Mesodermal cell (in vitro differentiated cells): ENCODE measurements at regions not wholly inside any gene's neighbourhood (a gene's known extent, or its start where the extent isn't known, plus 50 kb on each side); places are given as distances from the start of the nearest gene placed in this dataset.
"Not testable (repeated sequence)": the region's sequence is repeated elsewhere in the genome, so short reads cannot be mapped to it uniquely, and the experiment has no call there.

Experiments used
- H3K27ac ChIP-seq: 2 replicates; pipeline ENCODE4 v1.7.0; 2013; ENCODE audit warnings: mild to moderate bottlenecking, low read depth, low read length, moderate library complexity; ENCODE audit not compliant: severe bottlenecking
- H3K36me3 ChIP-seq: 2 replicates; pipeline ENCODE4 v1.7.1; 2013; ENCODE audit warnings: mild to moderate bottlenecking, low read length, moderate library complexity; ENCODE audit not compliant: control insufficient read depth, insufficient read depth
- H3K4me1 ChIP-seq: one replicate; pipeline ENCODE4 v1.7.1; 2013; ENCODE audit warnings: mild to moderate bottlenecking, low read length; ENCODE audit not compliant: insufficient read depth, control insufficient read depth, poor library complexity, severe bottlenecking
- H3K4me3 ChIP-seq: 2 replicates; pipeline ENCODE4 v1.7.0; 2013; ENCODE audit warnings: low read length, control low read depth, mild to moderate bottlenecking; ENCODE audit not compliant: insufficient read depth, poor library complexity, severe bottlenecking; ENCODE audit errors: extremely low read depth
- H3K9me3 ChIP-seq: 2 replicates; pipeline ENCODE4 v1.7.1; 2013; ENCODE audit warnings: mild to moderate bottlenecking, low read length, moderate library complexity; ENCODE audit not compliant: control insufficient read depth
- WGBS, 2 experiments: methylation state at CpG; one replicate each; pipeline ENCODE4 v1.1.5; 2013; ENCODE audit warnings: missing lambda C conversion rate in 2 of 2; ENCODE audit not compliant: insufficient coverage in 2 of 2; 5-methylcytosine and 5-hydroxymethylcytosine counted together

DNA sequence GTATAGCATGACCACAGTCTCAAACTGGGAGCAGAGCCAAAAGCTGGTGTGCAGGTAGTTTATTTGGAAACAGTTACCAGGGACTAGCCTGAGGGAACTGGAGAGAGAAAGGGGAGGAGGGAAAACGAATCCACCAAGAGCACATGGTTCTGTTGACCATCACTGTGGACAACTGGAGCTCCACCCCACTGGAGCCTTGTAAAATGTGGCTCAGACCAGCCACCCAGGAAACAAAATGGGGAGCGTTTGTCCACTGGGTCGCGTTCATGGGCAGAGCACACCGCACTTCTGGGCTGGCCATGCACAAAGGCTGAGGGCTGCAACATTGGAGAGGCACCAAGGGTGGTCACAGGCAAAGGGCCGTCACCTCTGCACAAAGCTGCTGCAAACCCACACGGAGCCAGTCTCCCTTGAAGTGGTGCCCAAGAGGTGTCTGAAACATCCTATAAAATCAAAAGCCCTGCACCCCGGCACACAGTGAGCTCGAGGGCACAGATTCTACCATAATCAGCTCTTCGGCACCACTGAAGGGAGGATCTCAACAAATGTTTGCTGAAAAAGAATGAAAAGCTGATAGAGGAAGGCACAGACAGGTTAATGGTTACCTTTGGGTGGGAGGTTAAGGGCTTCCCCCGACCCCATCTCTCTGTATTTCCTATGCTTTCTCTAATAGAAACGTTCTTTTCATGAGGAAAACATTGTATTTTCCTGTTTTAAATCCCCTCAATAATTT, 192.9 kb downstream of the INHBB start:
- H3K27ac ChIP-seq: no peak overlapping the region
- H3K9me3 ChIP-seq: no peaks in the 10 kb centered on the region
- H3K4me1 ChIP-seq: peaks cover 21% of the 10 kb centered on the region
- WGBS, 2 experiments: 84 to 91% methylated on average over 8 to 10 of the region's 12 CpGs
- H3K4me3 ChIP-seq: no peak overlapping the region
- no peaks in the 10 kb centered on the region for H3K36me3 ChIP-seq

DNA sequence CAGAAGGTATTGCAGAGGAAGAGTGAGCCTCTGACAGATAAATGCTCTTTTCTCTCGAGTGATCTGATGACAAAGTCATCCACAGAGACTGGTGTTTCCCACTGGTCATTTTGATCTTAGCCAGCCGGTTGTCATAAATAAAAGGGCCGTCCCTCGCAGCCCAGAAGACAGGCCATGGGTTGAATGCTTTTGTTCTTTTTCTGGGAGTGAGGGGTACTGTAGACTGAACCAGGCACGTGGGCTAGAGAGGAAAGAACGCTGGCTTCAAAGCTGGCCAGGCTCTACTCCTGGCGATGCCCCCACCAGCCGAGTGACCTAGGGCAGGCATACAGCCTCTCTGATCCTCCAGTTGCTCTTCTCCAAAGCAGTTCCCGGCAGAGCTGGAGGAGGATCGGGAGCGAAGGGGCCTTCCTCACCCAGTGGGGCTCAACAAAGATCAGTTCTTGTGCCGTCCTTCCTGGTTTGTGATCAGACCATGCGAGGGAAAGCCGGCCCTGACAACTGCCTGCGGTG, 193.5 kb downstream of the INHBB start:
- H3K4me1 ChIP-seq: peaks cover 21% of the 10 kb centered on the region
- no peak overlapping the region for H3K27ac ChIP-seq
- no peaks in the 10 kb centered on the region for H3K9me3 ChIP-seq
- WGBS, 2 experiments: 80 to 93% methylated on average over 10 to 14 of the region's 15 CpGs
- H3K4me3 ChIP-seq: no peak overlapping the region
- H3K36me3 ChIP-seq: no peaks in the 10 kb centered on the region

DNA sequence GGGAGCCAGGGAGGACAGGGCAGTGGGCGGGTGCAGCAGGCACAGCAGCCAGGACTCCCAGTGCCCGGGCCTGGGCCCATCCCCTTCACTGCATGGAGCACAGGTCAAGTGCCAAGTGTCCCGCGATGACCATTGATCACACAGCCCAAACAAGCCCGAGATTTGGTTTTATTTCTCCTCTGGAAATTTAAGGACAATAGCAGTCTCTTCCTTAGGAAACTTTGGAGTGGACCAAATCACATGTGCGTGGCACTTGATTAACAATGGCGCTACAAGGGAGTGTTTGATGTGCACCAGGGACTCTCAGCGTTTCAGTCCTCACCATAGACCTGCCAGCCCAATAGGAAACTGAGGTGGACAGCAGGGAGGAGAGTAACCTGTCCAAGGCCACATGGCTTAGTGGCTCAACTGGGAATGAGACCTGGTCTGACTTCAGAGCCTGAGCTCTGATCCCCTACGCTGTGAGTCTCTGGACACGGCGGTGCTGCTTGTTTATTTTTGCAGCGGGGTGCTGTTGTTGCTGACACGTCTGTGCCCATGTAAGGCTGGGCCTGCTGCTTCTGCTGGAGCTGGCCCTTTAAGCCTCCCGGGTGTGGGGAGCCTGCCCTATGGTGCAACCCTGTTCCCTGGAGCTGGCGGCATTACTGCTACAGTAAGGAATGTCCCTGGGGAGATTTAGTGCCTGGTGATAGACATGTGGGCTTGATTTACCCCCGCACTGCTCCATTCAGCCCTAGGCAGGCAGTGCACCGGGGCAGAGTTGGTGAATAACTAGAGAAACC, 194.2 kb downstream of the INHBB start:
- H3K9me3 ChIP-seq: no peaks in the 10 kb centered on the region
- H3K4me3 ChIP-seq: no peak overlapping the region
- peaks cover 21% of the 10 kb centered on the region for H3K4me1 ChIP-seq
- H3K36me3 ChIP-seq: no peaks in the 10 kb centered on the region
- WGBS, 2 experiments: 75 to 76% methylated on average over 15 to 16 of the region's 17 CpGs
- H3K27ac ChIP-seq: peak overlapping the region; percentile 5

DNA sequence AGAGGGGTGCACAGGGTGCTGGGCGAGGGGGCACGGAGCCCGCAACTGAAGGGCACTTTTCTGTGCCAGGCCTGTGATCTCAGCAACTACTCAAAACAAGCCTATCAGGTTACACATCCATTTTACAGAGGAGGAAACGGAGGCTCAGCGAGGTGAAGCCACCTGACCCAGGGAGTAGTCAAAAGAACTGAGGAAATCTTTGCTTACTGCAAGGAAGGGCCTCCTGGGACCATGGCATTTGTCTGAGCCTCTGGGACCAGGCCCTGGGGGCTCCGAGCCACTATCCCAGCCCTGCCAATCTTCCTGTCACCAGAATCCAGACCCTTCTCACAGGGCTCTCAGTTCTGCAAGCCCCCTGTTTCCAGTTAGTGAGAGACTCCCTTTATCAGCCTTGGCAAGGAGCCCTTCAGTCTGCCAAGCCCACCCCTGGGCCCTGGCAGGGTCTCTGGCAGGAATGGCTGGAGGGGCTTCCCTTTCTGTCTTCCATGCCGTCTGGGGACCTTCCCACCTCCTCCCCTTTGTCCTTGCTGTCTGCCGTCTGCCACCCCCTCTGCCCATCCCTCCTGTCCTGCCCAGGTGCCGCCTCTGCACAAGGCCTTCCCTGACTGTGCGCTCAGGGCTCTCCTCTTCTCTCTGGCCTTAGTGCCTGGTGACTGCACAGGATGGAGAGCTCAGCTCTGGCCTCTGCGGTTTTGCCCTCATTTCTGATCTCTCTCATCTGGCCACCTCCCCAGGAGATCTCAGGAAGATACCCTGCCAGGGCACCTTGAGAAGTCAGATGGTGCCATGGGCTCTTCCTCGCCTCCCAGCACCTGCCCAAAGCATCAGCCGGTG, 194.7 kb upstream of the GLI2 start:
- Histone ChIP-seq H3K4me3 (no peak overlapping the region), H3K36me3 (no peaks in the 10 kb centered on the region), H3K9me3 (no peaks in the 10 kb centered on the region), H3K27ac (peak overlapping the region; percentile 5), H3K4me1 (peaks cover 27% of the 10 kb centered on the region)
- WGBS, 2 experiments: 79 to 90% methylated on average over 11 to 12 of the region's 13 CpGs

DNA sequence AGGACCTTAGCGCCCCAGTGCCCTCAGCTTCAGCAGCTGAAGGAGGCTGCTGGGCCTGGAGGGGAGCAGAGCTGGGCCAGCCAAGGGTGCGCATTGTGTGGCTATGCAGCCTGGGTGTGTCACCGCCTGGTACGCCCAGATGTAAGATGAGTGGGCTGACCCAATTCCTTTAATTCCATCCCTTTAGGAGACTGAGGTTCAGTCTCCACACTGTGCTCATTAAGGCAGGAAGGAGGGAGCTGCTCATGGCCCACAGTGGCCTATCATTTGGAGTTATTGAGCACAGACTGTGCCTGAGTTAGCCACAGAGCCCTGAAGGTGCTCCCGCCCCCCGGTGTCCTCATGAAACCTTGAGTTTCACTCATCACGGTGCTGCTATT, 194.1 kb upstream of the GLI2 start:
- H3K4me1 ChIP-seq: peaks cover 33% of the 10 kb centered on the region
- no peak overlapping the region for H3K4me3 ChIP-seq
- H3K36me3 ChIP-seq: no peaks in the 10 kb centered on the region
- H3K9me3 ChIP-seq: no peaks in the 10 kb centered on the region
- WGBS, 2 experiments: 93 to 94% methylated on average over 7 of the region's 7 CpGs
- no peak overlapping the region for H3K27ac ChIP-seq

DNA sequence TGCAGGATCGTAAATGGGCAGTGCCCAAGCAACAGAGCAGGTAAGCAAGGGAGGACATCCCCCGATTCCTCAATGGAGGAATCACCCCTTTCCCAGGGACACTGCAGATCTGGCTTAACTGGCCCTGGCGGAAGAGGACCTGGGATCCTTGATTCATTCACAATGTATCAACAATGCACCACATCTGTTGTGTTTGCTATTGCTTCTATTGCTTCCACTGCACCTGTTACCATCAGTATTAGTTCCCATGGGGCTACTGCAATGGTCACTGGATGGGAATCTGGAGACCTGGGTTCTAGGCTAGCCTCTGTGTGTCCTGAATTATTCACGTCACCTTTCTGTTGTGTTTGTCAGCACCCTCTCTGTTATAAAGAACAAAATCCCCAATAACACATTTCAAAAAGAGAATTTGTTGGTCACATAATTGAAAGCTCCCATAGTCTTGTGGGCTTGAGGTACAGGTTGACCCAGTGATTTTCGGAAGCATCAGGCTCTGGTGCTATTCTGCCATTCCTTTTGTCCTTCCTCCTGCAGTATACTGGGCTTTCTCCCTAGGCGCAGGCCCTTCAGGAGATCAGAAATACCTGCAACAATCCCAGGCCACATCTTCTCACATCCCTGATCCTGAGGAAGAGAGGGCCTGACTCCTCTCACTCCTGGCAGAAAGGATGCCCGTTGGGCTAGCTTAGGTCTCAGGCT, 193.5 kb upstream of the GLI2 start:
- Histone ChIP-seq H3K4me1 (peaks cover 33% of the 10 kb centered on the region), H3K27ac (no peak overlapping the region), H3K9me3 (no peaks in the 10 kb centered on the region), H3K36me3 (no peaks in the 10 kb centered on the region), H3K4me3 (no peak overlapping the region)
- 94 to 96% methylated on average over 6 of the region's 7 CpGs for WGBS, 2 experiments

DNA sequence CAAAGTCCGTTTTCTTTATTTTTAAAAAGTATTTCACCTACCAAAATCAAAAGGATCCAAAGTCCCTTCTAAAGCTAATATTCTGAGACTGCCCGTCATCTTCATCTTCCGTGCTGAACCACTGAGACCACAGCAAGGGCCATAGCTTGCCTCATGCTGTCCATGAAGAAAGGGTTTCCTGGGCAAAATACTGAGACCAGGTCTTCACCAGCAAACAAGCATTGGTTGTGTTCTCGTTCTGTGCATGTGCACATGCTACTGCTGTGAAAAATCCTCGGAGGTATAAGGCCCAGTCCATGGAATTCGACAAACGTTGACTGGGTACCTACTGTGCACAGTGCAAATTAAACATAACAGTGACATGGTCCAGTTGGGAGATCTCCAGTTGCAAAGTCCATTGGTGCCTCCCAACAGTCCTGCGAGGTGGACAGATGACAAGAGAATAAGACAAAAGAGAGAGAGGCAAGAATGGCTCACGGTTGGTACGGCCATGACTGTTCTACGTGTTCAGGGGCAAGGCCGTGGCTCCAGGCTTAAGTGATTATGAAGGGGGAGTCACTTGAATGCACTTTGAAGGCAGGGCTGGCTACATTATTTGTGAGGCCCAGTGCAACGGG, 192.6 kb upstream of the GLI2 start:
- peaks cover 33% of the 10 kb centered on the region for H3K4me1 ChIP-seq
- WGBS, 2 experiments: 87 to 97% methylated on average over 8 to 12 of the region's 13 CpGs
- no peaks in the 10 kb centered on the region for H3K9me3 ChIP-seq
- no peak overlapping the region for H3K4me3 ChIP-seq
- H3K27ac ChIP-seq: no peak overlapping the region
- H3K36me3 ChIP-seq: no peaks in the 10 kb centered on the region

DNA sequence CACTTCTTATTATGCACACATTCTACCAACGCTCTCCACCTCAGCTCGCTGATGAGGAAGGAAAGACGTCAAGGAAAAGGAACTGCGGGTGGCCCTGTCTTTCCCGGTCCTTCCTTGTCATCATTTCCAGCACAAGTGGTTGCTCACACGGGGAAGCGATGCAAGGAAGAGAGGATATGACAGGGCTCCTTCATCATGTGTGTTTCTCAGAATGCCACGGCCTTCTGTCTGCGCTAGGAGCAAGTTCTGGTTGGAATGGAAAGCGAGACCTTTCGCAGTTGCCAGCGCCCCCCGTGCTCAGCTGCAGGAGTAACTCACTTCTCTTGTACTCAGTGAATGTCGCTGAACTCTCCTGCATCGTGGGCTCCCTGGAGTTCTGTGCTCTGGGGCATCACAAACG, 191.8 kb upstream of the GLI2 start:
- WGBS, 2 experiments: 71 to 75% methylated on average over 15 to 16 of the region's 16 CpGs
- H3K4me1 ChIP-seq: peaks cover 33% of the 10 kb centered on the region

DNA sequence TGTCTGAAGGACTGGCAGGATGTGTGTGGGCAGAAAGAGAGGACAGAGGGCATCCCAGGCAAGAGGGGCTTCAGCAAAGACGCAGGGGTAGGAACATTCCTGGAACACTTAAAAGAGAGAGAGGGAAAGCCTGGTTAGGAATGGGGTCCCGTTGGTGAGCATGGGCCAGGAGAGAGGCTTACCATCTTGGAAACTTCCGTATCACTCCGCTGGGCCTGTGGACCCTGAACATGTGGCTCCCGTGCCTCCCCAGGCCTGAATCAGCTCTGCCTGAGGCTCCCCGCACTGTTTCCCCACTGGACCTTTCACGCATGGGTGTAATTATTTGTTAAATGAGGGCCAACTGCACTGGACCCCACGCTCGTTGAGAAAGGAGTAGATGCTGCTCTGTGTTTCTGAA, 191.1 kb upstream of the GLI2 start:
- peaks cover 30% of the 10 kb centered on the region for H3K4me1 ChIP-seq
- H3K36me3 ChIP-seq: no peaks in the 10 kb centered on the region
- no peak overlapping the region for H3K27ac ChIP-seq
- H3K9me3 ChIP-seq: no peaks in the 10 kb centered on the region
- no peak overlapping the region for H3K4me3 ChIP-seq
- 93% methylated on average over 7 to 8 of the region's 9 CpGs for WGBS, 2 experiments

More for the DNA sequence above, 191.8 kb upstream of the GLI2 start:
- no peaks in the 10 kb centered on the region for H3K36me3 ChIP-seq
- H3K9me3 ChIP-seq: no peaks in the 10 kb centered on the region
- no peak overlapping the region for H3K27ac ChIP-seq
- H3K4me3 ChIP-seq: no peak overlapping the region

DNA sequence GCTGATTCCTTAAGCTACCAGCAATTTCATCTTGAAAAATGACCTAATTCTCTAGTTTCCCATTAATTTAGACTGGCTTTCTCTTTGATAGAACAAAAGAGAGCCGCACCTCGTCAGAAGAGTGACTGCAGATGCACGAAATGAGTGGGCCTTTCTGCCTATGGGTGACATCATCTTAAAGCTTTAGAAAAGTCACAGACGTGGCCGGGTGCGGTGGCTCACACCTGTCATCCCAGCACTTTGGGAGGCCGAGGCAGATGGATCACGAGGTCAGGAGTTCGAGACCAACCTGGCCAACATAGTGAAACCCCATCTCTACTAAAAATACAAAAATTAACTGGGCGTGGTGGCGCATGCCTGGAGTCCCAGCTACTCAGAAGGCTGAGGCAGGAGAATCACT, 190.7 kb upstream of the GLI2 start:
- WGBS, 2 experiments: 91% methylated on average over 6 of the region's 11 CpGs
- not testable (repeated sequence) for H3K4me3 ChIP-seq, H3K9me3 ChIP-seq, H3K27ac ChIP-seq, H3K36me3 ChIP-seq
- peaks cover 26% of the 10 kb centered on the region for H3K4me1 ChIP-seq
